ENCODE measurements at regions not wholly inside any gene's neighbourhood (a gene's known extent, or its start where the extent isn't known, plus 50 kb on each side); places are given as distances from the start of the nearest gene placed in this dataset.

- peak; percentile 87 for DNase-seq
These were observed 395.3 kb downstream of the GJA1 start for GRCh38 chr6:121830736-121831135.

- peak; percentile 72 for DNase-seq
These were observed 400.2 kb downstream of the GJA1 start for GRCh38 chr6:121835662-121836061.

- DNase-seq: no peak
These were observed 402.2 kb downstream of the GJA1 start for GRCh38 chr6:121837545-121838229.

GRCh38 chr6:121838842-121839241 lies 403.4 kb downstream of the GJA1 start:
- peak; percentile 22 for DNase-seq

- no peak for DNase-seq
These were observed 404.4 kb downstream of the GJA1 start for GRCh38 chr6:121839896-121840295.

GRCh38 chr6:121844898-121845297 lies 409.5 kb downstream of the GJA1 start:
- DNase-seq: no peak

GRCh38 chr6:121847806-121848522 lies 412.5 kb downstream of the GJA1 start:
- no peak for DNase-seq

- no peak for DNase-seq
These were observed 413.2 kb downstream of the GJA1 start for GRCh38 chr6:121848523-121849255.

- peak; percentile 77 for DNase-seq
These were observed 414.0 kb downstream of the GJA1 start for GRCh38 chr6:121849477-121849876.

GRCh38 chr6:121851056-121851455 lies 415.6 kb downstream of the GJA1 start:
- DNase-seq: no peak

- DNase-seq: no peak
These were observed 418.2 kb downstream of the GJA1 start for GRCh38 chr6:121853686-121854085.

- no peak for DNase-seq
These were observed 420.1 kb downstream of the GJA1 start for GRCh38 chr6:121855521-121855920.

- no peak for DNase-seq
These were observed 420.9 kb downstream of the GJA1 start for GRCh38 chr6:121856296-121856695.

GRCh38 chr6:121857551-121857950 lies 422.1 kb downstream of the GJA1 start:
- no peak for DNase-seq

- no peak for DNase-seq
These were observed 422.9 kb downstream of the GJA1 start for GRCh38 chr6:121858310-121858709.

- peak; percentile 40 for DNase-seq
These were observed 423.5 kb downstream of the GJA1 start for GRCh38 chr6:121858986-121859385.

- no peak for DNase-seq
These were observed 430.4 kb downstream of the GJA1 start for GRCh38 chr6:121865811-121866210.

GRCh38 chr6:121867095-121867494 lies 431.6 kb downstream of the GJA1 start:
- DNase-seq: no peak

GRCh38 chr6:121868206-121868605 lies 432.8 kb downstream of the GJA1 start:
- DNase-seq: no peak

- DNase-seq: no peak
These were observed 438.1 kb downstream of the GJA1 start for GRCh38 chr6:121873595-121873994.

- no peak for DNase-seq
These were observed 441.3 kb downstream of the GJA1 start for GRCh38 chr6:121876721-121877120.

- peak; percentile 45 for DNase-seq
These were observed 443.7 kb downstream of the GJA1 start for GRCh38 chr6:121879149-121879548.

GRCh38 chr6:121880831-121881230 lies 445.4 kb downstream of the GJA1 start:
- peak; percentile 30 for DNase-seq

Measured in tongue (tissue), 1 donor.